H9 (cell line): ENCODE measurements at regions not wholly inside any gene's neighbourhood (a gene's known extent, or its start where the extent isn't known, plus 50 kb on each side); places are given as distances from the start of the nearest gene placed in this dataset.

ENCODE experiments used
- DNase-seq: peaks from one replicate; pipeline ENCODE4 v3.0.0-alpha.2; 2017
- H2AFZ ChIP-seq: one replicate; pipeline ENCODE4 v1.6.1; 2013; ENCODE audit warnings: mild to moderate bottlenecking, low read length, control low read depth, moderate library complexity
- H2AK5ac ChIP-seq: 2 replicates; pipeline ENCODE4 v1.6.1; 2013; ENCODE audit warnings: low read length, control low read depth, mixed read lengths; ENCODE audit not compliant: insufficient read length
- H2BK120ac ChIP-seq: one replicate; pipeline ENCODE4 v1.6.1; 2013; ENCODE audit warnings: low read depth, mild to moderate bottlenecking, low read length, control low read depth, inconsistent platforms; ENCODE audit not compliant: poor library complexity, severe bottlenecking
- H2BK12ac ChIP-seq: 2 replicates; pipeline ENCODE4 v1.6.1; 2013; ENCODE audit warnings: low read length, control low read depth, mixed read lengths, low read depth; ENCODE audit not compliant: insufficient read length
- H2BK15ac ChIP-seq: 2 replicates; pipeline ENCODE4 v1.6.1; 2013; ENCODE audit warnings: low read depth, low read length, control low read depth
- H2BK20ac ChIP-seq: one replicate; pipeline ENCODE4 v1.6.1; 2013; ENCODE audit warnings: low read depth, mild to moderate bottlenecking, low read length, control low read depth, inconsistent platforms; ENCODE audit not compliant: poor library complexity, severe bottlenecking
- H2BK5ac ChIP-seq: 2 replicates; pipeline ENCODE4 v1.6.1; 2013; ENCODE audit warnings: low read length, control low read depth, mixed read lengths; ENCODE audit not compliant: insufficient read length
- H3K14ac ChIP-seq: 2 replicates; pipeline ENCODE4 v1.6.1; 2013; ENCODE audit warnings: low read length, control low read depth; ENCODE audit not compliant: insufficient read depth
- H3K18ac ChIP-seq: 2 replicates; pipeline ENCODE4 v1.6.1; 2013; ENCODE audit warnings: low read depth, mild to moderate bottlenecking, mixed read lengths, low read length, control low read depth; ENCODE audit not compliant: insufficient read length
- H3K23ac ChIP-seq: 2 replicates; pipeline ENCODE4 v1.6.1; 2013; ENCODE audit warnings: low read length, control low read depth, mixed read lengths, low read depth; ENCODE audit not compliant: insufficient read length
- H3K23me2 ChIP-seq: 2 replicates; pipeline ENCODE4 v1.6.1; 2013; ENCODE audit warnings: low read depth, mild to moderate bottlenecking, mixed read lengths, low read length, control low read depth; ENCODE audit not compliant: insufficient read length, poor library complexity, severe bottlenecking
- H3K27ac ChIP-seq: 2 replicates; pipeline ENCODE4 v1.5.1; 2013; ENCODE audit warnings: low read length, control low read depth, mixed read lengths, low read depth; ENCODE audit not compliant: insufficient read length
- H3K27me3 ChIP-seq: 2 replicates; pipeline ENCODE4 v1.6.1; 2013; ENCODE audit warnings: low read length, control low read depth, inconsistent platforms; ENCODE audit not compliant: insufficient read depth
- H3K4ac ChIP-seq: 2 replicates; pipeline ENCODE4 v1.6.1; 2013; ENCODE audit warnings: low read depth, mild to moderate bottlenecking, control low read depth, inconsistent platforms, low read length, moderate library complexity
- H3K4me1 ChIP-seq: 2 replicates; pipeline ENCODE4 v1.6.1; 2013; ENCODE audit warnings: low read length, control low read depth, inconsistent platforms; ENCODE audit not compliant: insufficient read depth
- H3K4me2 ChIP-seq: 2 replicates; pipeline ENCODE4 v1.6.1; 2013; ENCODE audit warnings: low read length, control low read depth, mixed read lengths; ENCODE audit not compliant: insufficient read length, insufficient read depth
- H3K56ac ChIP-seq: 2 replicates; pipeline ENCODE4 v1.6.1; 2013; ENCODE audit warnings: low read depth, mild to moderate bottlenecking, mixed read lengths, low read length, control low read depth; ENCODE audit not compliant: insufficient read length
- H3K79me1 ChIP-seq: 2 replicates; pipeline ENCODE4 v1.6.1; 2013; ENCODE audit warnings: low read depth, mild to moderate bottlenecking, moderate library complexity, low read length, control low read depth, inconsistent platforms; ENCODE audit not compliant: insufficient read depth, poor library complexity, severe bottlenecking
- H3K79me2 ChIP-seq: 2 replicates; pipeline ENCODE4 v1.6.1; 2013; ENCODE audit warnings: low read length, control low read depth, inconsistent platforms; ENCODE audit not compliant: insufficient read depth
- H3K9ac ChIP-seq: 2 replicates; pipeline ENCODE4 v1.6.1; 2013; ENCODE audit warnings: low read length, control low read depth, mixed read lengths; ENCODE audit not compliant: insufficient read length; ENCODE audit errors: extremely low read depth
- H3K9me3 ChIP-seq: one replicate; pipeline ENCODE4 v1.6.1; 2013; ENCODE audit warnings: low read depth, low read length, inconsistent platforms; ENCODE audit not compliant: control insufficient read depth
- H3T11ph ChIP-seq: one replicate; pipeline ENCODE4 v1.6.1; 2013; ENCODE audit warnings: mild to moderate bottlenecking, low read length, control low read depth, inconsistent platforms
- H4K20me1 ChIP-seq: one replicate; pipeline ENCODE4 v1.6.1; 2013; ENCODE audit not compliant: control insufficient read depth, insufficient read length, insufficient read depth
- H4K5ac ChIP-seq: 2 replicates; pipeline ENCODE4 v1.6.1; 2013; ENCODE audit warnings: low read depth, mild to moderate bottlenecking, mixed read lengths, low read length, control low read depth; ENCODE audit not compliant: insufficient read length
- H4K8ac ChIP-seq: replicated peaks from 2 replicates; pipeline ENCODE4 v1.6.1; 2013; ENCODE audit warnings: low read length, control low read depth, mixed read lengths, low read depth; ENCODE audit not compliant: insufficient read length
- H4K91ac ChIP-seq: 2 replicates; pipeline ENCODE4 v1.6.1; 2013; ENCODE audit warnings: low read depth, mild to moderate bottlenecking, moderate library complexity, mixed read lengths, low read length, control low read depth; ENCODE audit not compliant: insufficient read length
- H3K27ac Mint-ChIP-seq, 3 experiments: 2 replicates in 2 of 3; 3 replicates in 1 of 3; pipeline ENCODE4 v1.8.0; 2020 to 2021; ENCODE audit warnings: mixed read lengths in 3 of 3, mild to moderate bottlenecking in 1 of 3, moderate library complexity in 1 of 3
- H3K27me3 Mint-ChIP-seq: 2 replicates; pipeline ENCODE4 v1.8.0; 2021; ENCODE audit warnings: low read depth, mild to moderate bottlenecking, moderate library complexity, mixed read lengths
- H3K36me3 Mint-ChIP-seq, 3 experiments: 2 replicates in 2 of 3; 3 replicates in 1 of 3; pipeline ENCODE4 v1.8.0; 2020 to 2021; ENCODE audit warnings: low read depth in 3 of 3, mixed read lengths in 3 of 3; ENCODE audit not compliant: insufficient read depth in 1 of 3
- H3K4me1 Mint-ChIP-seq, 2 experiments: 2 replicates each; pipeline ENCODE4 v1.8.0; 2020; ENCODE audit warnings: mixed read lengths in 2 of 2
- H3K4me3 Mint-ChIP-seq, 2 experiments: 2 replicates in 1 of 2; 3 replicates in 1 of 2; pipeline ENCODE4 v1.8.0; 2020 to 2021; ENCODE audit warnings: mild to moderate bottlenecking in 2 of 2, mixed read lengths in 2 of 2, moderate library complexity in 1 of 2
- H3K9me3 Mint-ChIP-seq, 2 experiments: 2 replicates in 1 of 2; 3 replicates in 1 of 2; pipeline ENCODE4 v1.8.0; 2020; ENCODE audit warnings: mild to moderate bottlenecking in 2 of 2, mixed read lengths in 2 of 2, moderate library complexity in 1 of 2
- WGBS: extraction: QIAGEN DNeasy Blood & Tissue Kit; methylation state at CpG from one replicate; pipeline ENCODE4 v1.1.7; 2013; ENCODE audit warnings: missing lambda C conversion rate, low lambda C conversion rate, mixed read lengths; ENCODE audit not compliant: insufficient read length; ENCODE audit errors: extremely low coverage; 5-methylcytosine and 5-hydroxymethylcytosine counted together
- TF ChIP-seq, protein P1 (sequence below): fragments of 200-600 bp; sonication (generic); conservative IDR thresholded peaks from 3 replicates; pipeline ENCODE4 v1.8.0; 2021; ENCODE audit warnings: antibody characterized with exemption, mild to moderate bottlenecking

DNA sequence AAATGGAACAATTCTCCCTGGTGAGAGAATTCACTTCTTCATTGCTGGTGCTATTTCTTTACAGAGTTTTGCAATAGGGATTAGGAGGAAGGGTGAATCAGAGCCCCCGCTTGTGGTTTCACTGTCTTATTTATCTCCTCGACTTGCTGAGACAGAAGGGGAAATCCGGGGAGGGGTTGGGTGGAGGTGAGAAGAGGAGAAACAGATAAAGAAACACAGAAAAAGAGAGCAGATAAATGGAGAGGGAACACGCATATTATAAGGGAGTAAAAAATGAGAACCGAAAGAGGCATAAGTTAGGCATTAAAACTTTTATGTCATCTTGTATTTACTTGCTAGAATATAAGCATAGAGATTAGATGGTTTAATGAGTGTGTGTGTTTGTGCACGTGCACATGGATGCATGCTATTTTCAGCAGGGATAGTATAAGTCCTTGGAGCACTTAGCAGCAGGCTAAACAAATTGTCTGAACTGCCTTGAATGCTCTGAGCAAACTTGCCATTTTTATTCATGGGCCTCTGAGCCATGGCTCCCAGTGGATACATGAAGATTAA is 105.0 kb downstream of the OLIG3 start:
- H2BK15ac ChIP-seq = no peak overlapping the region
- no peak overlapping the region for H3K23ac ChIP-seq
- H3K4ac ChIP-seq = no peak overlapping the region
- H2BK12ac ChIP-seq = no peak overlapping the region
- H4K91ac ChIP-seq = no peak overlapping the region
- no peaks in the 10 kb centered on the region for H3K79me1 ChIP-seq
- no peaks in the 10 kb centered on the region for H4K20me1 ChIP-seq
- TF ChIP-seq, protein P1, sequence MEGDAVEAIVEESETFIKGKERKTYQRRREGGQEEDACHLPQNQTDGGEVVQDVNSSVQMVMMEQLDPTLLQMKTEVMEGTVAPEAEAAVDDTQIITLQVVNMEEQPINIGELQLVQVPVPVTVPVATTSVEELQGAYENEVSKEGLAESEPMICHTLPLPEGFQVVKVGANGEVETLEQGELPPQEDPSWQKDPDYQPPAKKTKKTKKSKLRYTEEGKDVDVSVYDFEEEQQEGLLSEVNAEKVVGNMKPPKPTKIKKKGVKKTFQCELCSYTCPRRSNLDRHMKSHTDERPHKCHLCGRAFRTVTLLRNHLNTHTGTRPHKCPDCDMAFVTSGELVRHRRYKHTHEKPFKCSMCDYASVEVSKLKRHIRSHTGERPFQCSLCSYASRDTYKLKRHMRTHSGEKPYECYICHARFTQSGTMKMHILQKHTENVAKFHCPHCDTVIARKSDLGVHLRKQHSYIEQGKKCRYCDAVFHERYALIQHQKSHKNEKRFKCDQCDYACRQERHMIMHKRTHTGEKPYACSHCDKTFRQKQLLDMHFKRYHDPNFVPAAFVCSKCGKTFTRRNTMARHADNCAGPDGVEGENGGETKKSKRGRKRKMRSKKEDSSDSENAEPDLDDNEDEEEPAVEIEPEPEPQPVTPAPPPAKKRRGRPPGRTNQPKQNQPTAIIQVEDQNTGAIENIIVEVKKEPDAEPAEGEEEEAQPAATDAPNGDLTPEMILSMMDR = no peak
- no peak overlapping the region for H3K4me2 ChIP-seq
- H3K9ac ChIP-seq = no peak overlapping the region
- no peak overlapping the region for H2BK5ac ChIP-seq
- no CpG with 5 or more reads among the region's 6 CpGs for WGBS
- H3K27me3 Mint-ChIP-seq = peaks cover 94% of the 10 kb centered on the region
- no peak overlapping the region; a peak in 1 of 7 replicates for H3K27ac Mint-ChIP-seq
- peaks cover 0 to 4% of the 10 kb centered on the region in 2 experiments; a peak in 2 of 4 replicates for H3K4me1 Mint-ChIP-seq
- no peak overlapping the region for H3K18ac ChIP-seq
- H4K8ac ChIP-seq = no peak overlapping the region
- peaks cover 32% of the 10 kb centered on the region; the same call in 1 of the 2 replicates for H3K27me3 ChIP-seq
- no peaks in the 10 kb centered on the region for H3K9me3 ChIP-seq
- no peak overlapping the region for H3K56ac ChIP-seq
- no peak overlapping the region for H3K27ac ChIP-seq
- H3K36me3 Mint-ChIP-seq = no peaks in the 10 kb centered on the region
- no peak overlapping the region for H3T11ph ChIP-seq
- H3K9me3 Mint-ChIP-seq = no peaks in the 10 kb centered on the region; a peak in 1 of 5 replicates
- H2AK5ac ChIP-seq = no peak overlapping the region
- H4K5ac ChIP-seq = no peak overlapping the region
- H3K4me3 Mint-ChIP-seq = no peak overlapping the region
- no peak overlapping the region for H2BK120ac ChIP-seq
- H2BK20ac ChIP-seq = no peak overlapping the region
- no peaks in the 10 kb centered on the region for H3K79me2 ChIP-seq
- H2AFZ ChIP-seq = no peak overlapping the region
- H3K4me1 ChIP-seq = no peaks in the 10 kb centered on the region
- H3K23me2 ChIP-seq = no peaks in the 10 kb centered on the region
- no peak overlapping the region for H3K14ac ChIP-seq
- DNase-seq = no peak
